GM12872 (cell line): ENCODE measurements at regions not wholly inside any gene's neighbourhood (a gene's known extent, or its start where the extent isn't known, plus 50 kb on each side); places are given as distances from the start of the nearest gene placed in this dataset.

Experiments
- CTCF ChIP-seq: IDR thresholded peaks from 3 replicates; pipeline ENCODE4 v1.5.1; 2011; ENCODE audit warnings: low read depth, mild to moderate bottlenecking, low read length, moderate library complexity; ENCODE audit not compliant: insufficient read depth

- no peak for TF ChIP-seq CTCF
Measured at GRCh38 chr1:189628857-189629256, 848.8 kb downstream of the BRINP3 start.

- no peak for TF ChIP-seq CTCF
Measured at GRCh38 chr1:189633658-189634057, 844.0 kb downstream of the BRINP3 start.

- no peak for TF ChIP-seq CTCF
Measured at GRCh38 chr1:189637041-189637440, 840.6 kb downstream of the BRINP3 start.

- no peak for TF ChIP-seq CTCF
Measured at GRCh38 chr1:189644970-189645369, 832.7 kb downstream of the BRINP3 start.

- TF ChIP-seq CTCF, result no peak
Measured at GRCh38 chr1:189646066-189646465, 831.6 kb downstream of the BRINP3 start.

GRCh38 chr1:189654906-189655305 is 822.8 kb downstream of the BRINP3 start:
- TF ChIP-seq CTCF, result no peak

GRCh38 chr1:189656628-189657530 is 820.8 kb downstream of the BRINP3 start:
- TF ChIP-seq CTCF, result no peak
